ENCODE measurements at regions not wholly inside any gene's neighbourhood (a gene's known extent, or its start where the extent isn't known, plus 50 kb on each side); places are given as distances from the start of the nearest gene placed in this dataset.

GRCh38 chr7:362402-363096 lies 72.6 kb downstream of the FOXL3 start:
- TF ChIP-seq CTCF (IDR thresholded peaks at IDR 0.05; ENCODE audit: insufficient read depth, low read length) = no peak
- no peak for TF ChIP-seq POLR2AphosphoS5 (IDR thresholded peaks at IDR 0.05; ENCODE audit: low read depth)
- no peak for TF ChIP-seq REST (IDR thresholded peaks at IDR 0.05; ENCODE audit: insufficient replicate concordance, low read depth)
- TF ChIP-seq GABPA (IDR thresholded peaks at IDR 0.05; ENCODE audit: low read depth) = no peak
- TF ChIP-seq SPI1 (IDR thresholded peaks at IDR 0.05; ENCODE audit: borderline replicate concordance, low read depth) = no peak

Data from HL-60 (cell line).